ENCODE measurements at regions not wholly inside any gene's neighbourhood (a gene's known extent, or its start where the extent isn't known, plus 50 kb on each side); places are given as distances from the start of the nearest gene placed in this dataset.

DNA sequence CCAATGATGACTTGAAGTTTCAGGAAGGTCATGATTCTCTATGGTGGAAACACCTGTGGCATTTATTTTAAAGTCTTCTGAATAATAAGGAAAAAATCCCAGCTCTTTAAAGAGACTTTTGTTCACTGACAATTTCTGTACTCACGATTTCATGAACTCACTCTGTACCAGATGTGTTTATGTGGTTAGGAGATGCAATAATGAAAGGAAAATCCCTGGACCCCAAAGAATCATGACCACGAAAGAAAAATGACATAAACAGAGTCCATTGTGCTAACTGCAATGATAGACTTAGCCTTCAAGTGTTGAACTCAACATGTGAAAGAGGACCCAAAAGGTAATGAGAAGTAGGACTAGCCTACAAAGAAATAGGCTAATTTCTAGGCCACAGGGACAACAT lies 947.5 kb downstream of the CDH11 start:
- Histone ChIP-seq H3K79me1 (ENCODE audit: low read depth, low read length) (no peaks in the 10 kb centered on the region), H3K4me2 (ENCODE audit: insufficient read depth, low read length, poor library complexity, severe bottlenecking) (no peak overlapping the region), H3K4me3 (ENCODE audit: low read length in 2 of 2) (no peak overlapping the region), H4K91ac (ENCODE audit: low read depth, low read length, poor library complexity) (no peak overlapping the region), H3K9ac (ENCODE audit: low read depth, low read length, poor library complexity) (no peak overlapping the region), H3K18ac (ENCODE audit: low read length) (no peak overlapping the region), H3K14ac (ENCODE audit: low read length) (no peak overlapping the region), H2AK5ac (ENCODE audit: low read depth, low read length) (no peak overlapping the region), H2AFZ (ENCODE audit: low read length) (no peak overlapping the region), H3K23ac (ENCODE audit: low read depth, low read length, poor library complexity) (no peak overlapping the region), H3K4ac (ENCODE audit: low read length) (no peak overlapping the region), H3K27ac (replicated peaks; ENCODE audit: low read length) (no peak overlapping the region), H2BK120ac (ENCODE audit: low read depth, low read length) (no peak overlapping the region), H2BK12ac (ENCODE audit: low read length) (no peak overlapping the region), H3K36me3 (replicated peaks in 1 of 2; ENCODE audit: control insufficient read depth in 2 of 2, insufficient read depth in 2 of 2, low read length in 2 of 2) (no peaks in the 10 kb centered on the region), H3K4me1 (ENCODE audit: control insufficient read depth in 2 of 2, insufficient read depth in 1 of 2, low read depth in 1 of 2, low read length in 2 of 2) (no peaks in the 10 kb centered on the region), H2BK5ac (ENCODE audit: low read length) (no peak overlapping the region), H2BK15ac (ENCODE audit: low read length) (no peak overlapping the region), H3K27me3 (ENCODE audit: control insufficient read depth in 3 of 3, insufficient read depth in 3 of 3, low read depth in 1 of 3, low read length in 3 of 3) (no peaks in the 10 kb centered on the region), H3K9me3 (replicated peaks in 1 of 2; ENCODE audit: control insufficient read depth in 2 of 2, insufficient read depth in 1 of 2, low read depth in 1 of 2, low read length in 2 of 2) (peaks cover 2 to 3% of the 10 kb centered on the region in 2 donors), H4K8ac (ENCODE audit: low read depth, low read length) (no peak overlapping the region)
- WGBS, 2 donors (ENCODE audit: extremely low coverage in 2 of 2, insufficient read length in 2 of 2, insufficient replicate concordance in 1 of 2) = no CpG with 5 or more reads among the region's 2 CpGs
- no peak for DNase-seq (ENCODE audit: low spot score)

DNA sequence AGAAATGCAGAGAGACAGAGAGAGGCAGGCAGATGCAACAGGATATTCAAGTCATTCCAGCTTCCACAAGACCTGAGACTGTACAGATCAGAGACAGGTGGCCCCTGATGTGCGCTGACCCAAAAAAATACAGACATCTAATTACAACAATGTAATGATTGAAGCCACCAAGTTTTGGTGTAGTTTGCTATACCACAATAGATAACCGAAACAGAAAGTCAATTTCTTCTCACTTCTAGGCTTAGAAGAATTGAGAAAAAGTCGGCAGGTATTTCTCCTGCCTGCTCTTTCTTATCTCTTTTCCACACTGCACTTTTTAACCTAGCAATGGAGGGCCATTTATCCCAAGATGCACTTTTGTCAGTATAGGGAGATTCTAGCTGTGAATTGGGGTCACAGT lies 949.2 kb downstream of the CDH11 start:
- H4K8ac ChIP-seq (ENCODE audit: low read depth, low read length) = no peak overlapping the region
- no peak overlapping the region for H4K91ac ChIP-seq (ENCODE audit: low read depth, low read length, poor library complexity)
- no peaks in the 10 kb centered on the region for H3K27me3 ChIP-seq (ENCODE audit: control insufficient read depth in 3 of 3, insufficient read depth in 3 of 3, low read depth in 1 of 3, low read length in 3 of 3)
- H3K36me3 ChIP-seq (replicated peaks in 1 of 2; ENCODE audit: control insufficient read depth in 2 of 2, insufficient read depth in 2 of 2, low read length in 2 of 2) = no peaks in the 10 kb centered on the region
- no peak overlapping the region for H2BK15ac ChIP-seq (ENCODE audit: low read length)
- no peak overlapping the region for H2BK5ac ChIP-seq (ENCODE audit: low read length)
- H3K14ac ChIP-seq (ENCODE audit: low read length) = no peak overlapping the region
- no peak overlapping the region for H3K4me2 ChIP-seq (ENCODE audit: insufficient read depth, low read length, poor library complexity, severe bottlenecking)
- no peak for DNase-seq (ENCODE audit: low spot score)
- no peaks in the 10 kb centered on the region for H3K9me3 ChIP-seq (replicated peaks in 1 of 2; ENCODE audit: control insufficient read depth in 2 of 2, insufficient read depth in 1 of 2, low read depth in 1 of 2, low read length in 2 of 2)
- H3K9ac ChIP-seq (ENCODE audit: low read depth, low read length, poor library complexity) = no peak overlapping the region
- H2BK120ac ChIP-seq (ENCODE audit: low read depth, low read length) = no peak overlapping the region
- H3K18ac ChIP-seq (ENCODE audit: low read length) = no peak overlapping the region
- no peak overlapping the region for H3K4ac ChIP-seq (ENCODE audit: low read length)
- H3K79me1 ChIP-seq (ENCODE audit: low read depth, low read length) = no peaks in the 10 kb centered on the region
- H3K23ac ChIP-seq (ENCODE audit: low read depth, low read length, poor library complexity) = no peak overlapping the region
- WGBS, 2 donors (ENCODE audit: extremely low coverage in 2 of 2, insufficient read length in 2 of 2, insufficient replicate concordance in 1 of 2) = no CpG with 5 or more reads among the region's 3 CpGs
- H3K4me3 ChIP-seq (ENCODE audit: low read length in 2 of 2) = no peak overlapping the region
- no peak overlapping the region for H3K27ac ChIP-seq (replicated peaks; ENCODE audit: low read length)
- no peaks in the 10 kb centered on the region for H3K4me1 ChIP-seq (ENCODE audit: control insufficient read depth in 2 of 2, insufficient read depth in 1 of 2, low read depth in 1 of 2, low read length in 2 of 2)
- no peak overlapping the region for H2AK5ac ChIP-seq (ENCODE audit: low read depth, low read length)
- no peak overlapping the region for H2BK12ac ChIP-seq (ENCODE audit: low read length)
- H2AFZ ChIP-seq (ENCODE audit: low read length) = no peak overlapping the region

DNA sequence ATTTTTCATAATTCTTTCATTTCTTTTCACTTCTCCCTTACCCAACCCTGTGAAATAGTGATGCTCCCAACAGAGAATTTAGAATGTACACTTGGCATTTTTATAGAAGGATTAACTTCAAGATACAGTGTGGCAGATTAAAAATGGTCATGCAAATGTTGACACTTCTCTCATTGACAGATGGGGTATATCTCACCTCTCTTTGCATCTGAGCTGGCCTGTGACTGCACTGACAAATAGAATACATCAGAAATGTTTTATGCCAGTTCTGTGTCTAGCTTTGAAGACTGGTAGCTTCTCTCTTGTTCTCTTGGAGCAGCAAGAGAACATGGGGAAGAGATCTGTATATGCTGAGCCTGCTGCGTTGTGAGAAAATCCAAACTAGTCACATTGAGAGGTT lies 949.6 kb downstream of the CDH11 start:
- Histone ChIP-seq H3K4me3 (ENCODE audit: low read length in 2 of 2) (no peak overlapping the region), H2AFZ (ENCODE audit: low read length) (no peak overlapping the region), H2AK5ac (ENCODE audit: low read depth, low read length) (no peak overlapping the region), H3K9ac (ENCODE audit: low read depth, low read length, poor library complexity) (no peak overlapping the region), H4K8ac (ENCODE audit: low read depth, low read length) (no peak overlapping the region), H2BK120ac (ENCODE audit: low read depth, low read length) (no peak overlapping the region), H2BK5ac (ENCODE audit: low read length) (no peak overlapping the region), H3K4me1 (ENCODE audit: control insufficient read depth in 2 of 2, insufficient read depth in 1 of 2, low read depth in 1 of 2, low read length in 2 of 2) (no peaks in the 10 kb centered on the region), H2BK12ac (ENCODE audit: low read length) (no peak overlapping the region), H3K27ac (replicated peaks; ENCODE audit: low read length) (no peak overlapping the region), H3K36me3 (replicated peaks in 1 of 2; ENCODE audit: control insufficient read depth in 2 of 2, insufficient read depth in 2 of 2, low read length in 2 of 2) (no peaks in the 10 kb centered on the region), H3K4me2 (ENCODE audit: insufficient read depth, low read length, poor library complexity, severe bottlenecking) (no peak overlapping the region), H3K23ac (ENCODE audit: low read depth, low read length, poor library complexity) (no peak overlapping the region), H3K79me1 (ENCODE audit: low read depth, low read length) (no peaks in the 10 kb centered on the region), H3K18ac (ENCODE audit: low read length) (no peak overlapping the region), H3K27me3 (ENCODE audit: control insufficient read depth in 3 of 3, insufficient read depth in 3 of 3, low read depth in 1 of 3, low read length in 3 of 3) (no peaks in the 10 kb centered on the region), H2BK15ac (ENCODE audit: low read length) (no peak overlapping the region), H3K4ac (ENCODE audit: low read length) (no peak overlapping the region), H4K91ac (ENCODE audit: low read depth, low read length, poor library complexity) (no peak overlapping the region), H3K9me3 (replicated peaks in 1 of 2; ENCODE audit: control insufficient read depth in 2 of 2, insufficient read depth in 1 of 2, low read depth in 1 of 2, low read length in 2 of 2) (no peaks in the 10 kb centered on the region), H3K14ac (ENCODE audit: low read length) (no peak overlapping the region)
- no CpG with 5 or more reads among the region's 1 CpG for WGBS, 2 donors (ENCODE audit: extremely low coverage in 2 of 2, insufficient read length in 2 of 2, insufficient replicate concordance in 1 of 2)
- DNase-seq (ENCODE audit: low spot score) = no peak

DNA sequence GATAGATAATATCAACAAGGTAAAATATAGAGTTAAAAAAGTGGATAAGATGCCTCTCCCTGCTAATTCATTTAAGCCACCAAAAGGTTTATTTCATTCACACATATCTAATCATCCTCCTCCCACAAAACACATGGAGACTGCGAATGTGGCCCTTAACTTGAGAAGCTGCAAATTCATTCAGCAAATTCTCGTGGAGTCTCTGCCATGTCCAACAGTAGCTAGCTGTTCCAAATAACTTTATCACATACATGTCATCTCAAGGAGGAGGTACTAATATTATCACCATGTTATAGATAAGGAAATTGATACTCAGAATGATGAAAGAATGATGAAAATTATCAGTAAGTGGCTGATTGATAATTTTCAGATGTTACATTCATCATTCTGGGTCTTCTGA lies 950.2 kb downstream of the CDH11 start:
- Histone ChIP-seq H2BK12ac (ENCODE audit: low read length) (no peak overlapping the region), H3K23ac (ENCODE audit: low read depth, low read length, poor library complexity) (no peak overlapping the region), H3K9me3 (replicated peaks in 1 of 2; ENCODE audit: control insufficient read depth in 2 of 2, insufficient read depth in 1 of 2, low read depth in 1 of 2, low read length in 2 of 2) (no peaks in the 10 kb centered on the region), H3K9ac (ENCODE audit: low read depth, low read length, poor library complexity) (no peak overlapping the region), H2BK5ac (ENCODE audit: low read length) (no peak overlapping the region), H3K36me3 (replicated peaks in 1 of 2; ENCODE audit: control insufficient read depth in 2 of 2, insufficient read depth in 2 of 2, low read length in 2 of 2) (no peaks in the 10 kb centered on the region), H3K27me3 (ENCODE audit: control insufficient read depth in 3 of 3, insufficient read depth in 3 of 3, low read depth in 1 of 3, low read length in 3 of 3) (no peaks in the 10 kb centered on the region), H2AFZ (ENCODE audit: low read length) (no peak overlapping the region), H2BK120ac (ENCODE audit: low read depth, low read length) (no peak overlapping the region), H2AK5ac (ENCODE audit: low read depth, low read length) (no peak overlapping the region), H3K4ac (ENCODE audit: low read length) (no peak overlapping the region), H3K4me3 (ENCODE audit: low read length in 2 of 2) (no peak overlapping the region), H3K18ac (ENCODE audit: low read length) (no peak overlapping the region), H4K91ac (ENCODE audit: low read depth, low read length, poor library complexity) (no peak overlapping the region), H3K79me1 (ENCODE audit: low read depth, low read length) (no peaks in the 10 kb centered on the region), H3K4me2 (ENCODE audit: insufficient read depth, low read length, poor library complexity, severe bottlenecking) (no peak overlapping the region), H3K27ac (replicated peaks; ENCODE audit: low read length) (no peak overlapping the region), H2BK15ac (ENCODE audit: low read length) (no peak overlapping the region), H4K8ac (ENCODE audit: low read depth, low read length) (no peak overlapping the region), H3K4me1 (ENCODE audit: control insufficient read depth in 2 of 2, insufficient read depth in 1 of 2, low read depth in 1 of 2, low read length in 2 of 2) (no peaks in the 10 kb centered on the region), H3K14ac (ENCODE audit: low read length) (no peak overlapping the region)
- DNase-seq (ENCODE audit: low spot score) = no peak
- WGBS, 2 donors (ENCODE audit: extremely low coverage in 2 of 2, insufficient read length in 2 of 2, insufficient replicate concordance in 1 of 2) = no CpG with 5 or more reads among the region's 2 CpGs
